H1 (cell line): ENCODE measurements at regions not wholly inside any gene's neighbourhood (a gene's known extent, or its start where the extent isn't known, plus 50 kb on each side); places are given as distances from the start of the nearest gene placed in this dataset.

ENCODE experiments used
- MAX ChIP-seq: IDR thresholded peaks from 2 replicates; pipeline ENCODE4 v1.6.1; 2012; ENCODE audit warnings: inconsistent platforms
- NANOG ChIP-seq: IDR thresholded peaks from 2 replicates; pipeline ENCODE4 v1.6.1; 2011; ENCODE audit warnings: low read length, low read depth, mild to moderate bottlenecking, inconsistent platforms; ENCODE audit not compliant: insufficient read depth, poor library complexity, severe bottlenecking
- SIN3A ChIP-seq, 2 experiments: IDR thresholded peaks in 1 of 2; conservative IDR thresholded peaks in 1 of 2; 2 replicates each; pipeline ENCODE4 v1.6.1; 2011 to 2012; ENCODE audit warnings: low read length in 2 of 2, improper control_type of control experiment in 1 of 2, low read depth in 1 of 2, mild to moderate bottlenecking in 1 of 2
- SRF ChIP-seq: IDR thresholded peaks from 2 replicates; pipeline ENCODE4 v1.6.1; 2011; ENCODE audit warnings: mild to moderate bottlenecking, low read depth, low read length, moderate library complexity

GRCh38 chr14:84040101-84040500 lies 1489.8 kb upstream of the FLRT2 start (continued):
- TF ChIP-seq NANOG (no peak), SRF (no peak), MAX (no peak), SIN3A (conservative IDR thresholded peaks at IDR 0.05 in 1 of 2, IDR thresholded peaks at IDR 0.05 in 1 of 2; ENCODE audit: low read depth in 1 of 2, low read length in 2 of 2) (no peak)
